ENCODE measurements at regions not wholly inside any gene's neighbourhood (a gene's known extent, or its start where the extent isn't known, plus 50 kb on each side); places are given as distances from the start of the nearest gene placed in this dataset.
A peak's percentile ranks its signal among the peaks of the same experiment; 100 is the strongest.

GRCh38 chr14:42140001-42140400, 533.3 kb downstream of the LRFN5 start:
- DNase-seq = no peak

- DNase-seq = no peak
Measured at GRCh38 chr14:42138406-42138805, 531.7 kb downstream of the LRFN5 start.

- DNase-seq = no peak
Measured at GRCh38 chr14:42130815-42131214, 524.1 kb downstream of the LRFN5 start.

GRCh38 chr14:42123526-42123925, 516.9 kb downstream of the LRFN5 start:
- no peak for DNase-seq

- DNase-seq = no peak
Measured at GRCh38 chr14:42113358-42114069, 506.8 kb downstream of the LRFN5 start.

- no peak for DNase-seq
Measured at GRCh38 chr14:42112108-42112507, 505.4 kb downstream of the LRFN5 start.

GRCh38 chr14:42111355-42111754, 504.7 kb downstream of the LRFN5 start:
- no peak for DNase-seq

GRCh38 chr14:42110167-42110566, 503.5 kb downstream of the LRFN5 start:
- DNase-seq = peak; percentile 4 to 25

- DNase-seq = no peak
Measured at GRCh38 chr14:42095155-42095554, 488.5 kb downstream of the LRFN5 start.

- DNase-seq = no peak
Measured at GRCh38 chr14:42090122-42090521, 483.4 kb downstream of the LRFN5 start.

- DNase-seq = no peak
Measured at GRCh38 chr14:42079911-42080310, 473.2 kb downstream of the LRFN5 start.

GRCh38 chr14:42078345-42078744, 471.7 kb downstream of the LRFN5 start:
- DNase-seq = no peak

GRCh38 chr14:42070031-42070430, 463.4 kb downstream of the LRFN5 start:
- DNase-seq = no peak

- no peak for DNase-seq
Measured at GRCh38 chr14:42057111-42057510, 450.4 kb downstream of the LRFN5 start.

- DNase-seq = no peak
Measured at GRCh38 chr14:42047421-42048055, 440.9 kb downstream of the LRFN5 start.

- no peak for DNase-seq
Measured at GRCh38 chr14:42045383-42045782, 438.7 kb downstream of the LRFN5 start.

GRCh38 chr14:42028607-42029006, 421.9 kb downstream of the LRFN5 start:
- no peak for DNase-seq

- DNase-seq = no peak
Measured at GRCh38 chr14:42027271-42027670, 420.6 kb downstream of the LRFN5 start.

- DNase-seq = no peak
Measured at GRCh38 chr14:42023452-42023851, 416.8 kb downstream of the LRFN5 start.

GRCh38 chr14:42014301-42014700, 407.6 kb downstream of the LRFN5 start:
- no peak for DNase-seq

- DNase-seq = no peak
Measured at GRCh38 chr14:42013559-42013958, 406.9 kb downstream of the LRFN5 start.

GRCh38 chr14:42013153-42013552, 406.5 kb downstream of the LRFN5 start:
- no peak for DNase-seq

GRCh38 chr14:42011221-42011620, 404.5 kb downstream of the LRFN5 start:
- no peak for DNase-seq

GRCh38 chr14:42004321-42004720, 397.6 kb downstream of the LRFN5 start:
- no peak for DNase-seq

- no peak for DNase-seq
Measured at GRCh38 chr14:42002141-42002540, 395.5 kb downstream of the LRFN5 start.
